ENCODE measurements at regions not wholly inside any gene's neighbourhood (a gene's known extent, or its start where the extent isn't known, plus 50 kb on each side); places are given as distances from the start of the nearest gene placed in this dataset.

GRCh38 chr13:112187527-112188297 is 120.8 kb downstream of the SOX1 start:
- no peaks in the 10 kb centered on the region for H3K4me1 Mint-ChIP-seq
- ATAC-seq (no peak), DNase-seq (no peak)
- H3K36me3 Mint-ChIP-seq (ENCODE audit: low read depth): no peaks in the 10 kb centered on the region
- peaks cover 6% of the 10 kb centered on the region for H3K9me3 Mint-ChIP-seq
- no peak overlapping the region for H3K4me3 Mint-ChIP-seq
- H3K27ac Mint-ChIP-seq: no peak overlapping the region
- H3K27me3 Mint-ChIP-seq: no peaks in the 10 kb centered on the region

- Mint-ChIP-seq H3K4me3 (no peak overlapping the region), H3K36me3 (ENCODE audit: low read depth) (no peaks in the 10 kb centered on the region), H3K4me1 (no peaks in the 10 kb centered on the region), H3K27ac (no peak overlapping the region), H3K9me3 (peaks cover 11% of the 10 kb centered on the region), H3K27me3 (no peaks in the 10 kb centered on the region)
- ATAC-seq: no peak
- DNase-seq: no peak
Observed at GRCh38 chr13:112188298-112188610, 121.3 kb downstream of the SOX1 start.

GRCh38 chr13:112193463-112194166 is 126.7 kb downstream of the SOX1 start:
- no peaks in the 10 kb centered on the region for H3K27me3 Mint-ChIP-seq
- H3K36me3 Mint-ChIP-seq (ENCODE audit: low read depth): no peaks in the 10 kb centered on the region
- peaks cover 7% of the 10 kb centered on the region for H3K9me3 Mint-ChIP-seq
- H3K27ac Mint-ChIP-seq: no peak overlapping the region
- no peaks in the 10 kb centered on the region for H3K4me1 Mint-ChIP-seq
- ATAC-seq: no peak
- no peak overlapping the region for H3K4me3 Mint-ChIP-seq
- no peak for DNase-seq

GRCh38 chr13:112194167-112194530 is 127.2 kb downstream of the SOX1 start:
- Mint-ChIP-seq H3K36me3 (ENCODE audit: low read depth) (no peaks in the 10 kb centered on the region), H3K4me1 (no peaks in the 10 kb centered on the region), H3K27ac (no peak overlapping the region), H3K4me3 (no peak overlapping the region), H3K27me3 (no peaks in the 10 kb centered on the region), H3K9me3 (peaks cover 7% of the 10 kb centered on the region)
- no peak for DNase-seq
- ATAC-seq: no peak

GRCh38 chr13:112194579-112194978 is 127.6 kb downstream of the SOX1 start:
- Mint-ChIP-seq H3K4me3 (no peak overlapping the region), H3K4me1 (no peaks in the 10 kb centered on the region), H3K27me3 (no peaks in the 10 kb centered on the region), H3K36me3 (ENCODE audit: low read depth) (no peaks in the 10 kb centered on the region), H3K9me3 (peaks cover 7% of the 10 kb centered on the region), H3K27ac (no peak overlapping the region)
- DNase-seq (no peak), ATAC-seq (no peak)

GRCh38 chr13:112198396-112199010 is 131.6 kb downstream of the SOX1 start:
- H3K4me3 Mint-ChIP-seq: no peak overlapping the region
- ATAC-seq: no peak
- no peaks in the 10 kb centered on the region for H3K9me3 Mint-ChIP-seq
- H3K36me3 Mint-ChIP-seq (ENCODE audit: low read depth): no peaks in the 10 kb centered on the region
- DNase-seq: no peak
- no peaks in the 10 kb centered on the region for H3K4me1 Mint-ChIP-seq
- H3K27ac Mint-ChIP-seq: no peak overlapping the region
- H3K27me3 Mint-ChIP-seq: peaks cover under 1% of the 10 kb centered on the region

- Mint-ChIP-seq H3K27me3 (peaks cover 14% of the 10 kb centered on the region), H3K27ac (no peak overlapping the region), H3K9me3 (no peaks in the 10 kb centered on the region), H3K4me3 (no peak overlapping the region), H3K4me1 (no peaks in the 10 kb centered on the region), H3K36me3 (ENCODE audit: low read depth) (no peaks in the 10 kb centered on the region)
- no peak for ATAC-seq
- DNase-seq: no peak
Observed at GRCh38 chr13:112200200-112200599, 133.3 kb downstream of the SOX1 start.

- Mint-ChIP-seq H3K36me3 (ENCODE audit: low read depth) (no peaks in the 10 kb centered on the region), H3K27ac (no peak overlapping the region), H3K4me3 (no peak overlapping the region), H3K27me3 (peaks cover 28% of the 10 kb centered on the region), H3K9me3 (no peaks in the 10 kb centered on the region), H3K4me1 (no peaks in the 10 kb centered on the region)
- ATAC-seq (no peak), DNase-seq (no peak)
Observed at GRCh38 chr13:112202266-112202665, 135.3 kb downstream of the SOX1 start.

GRCh38 chr13:112202966-112203365 is 136.0 kb downstream of the SOX1 start:
- Mint-ChIP-seq H3K4me3 (no peak overlapping the region), H3K27ac (no peak overlapping the region), H3K36me3 (ENCODE audit: low read depth) (no peaks in the 10 kb centered on the region), H3K9me3 (no peaks in the 10 kb centered on the region), H3K27me3 (peaks cover 32% of the 10 kb centered on the region), H3K4me1 (no peaks in the 10 kb centered on the region)
- DNase-seq (no peak), ATAC-seq (no peak)

- H3K36me3 Mint-ChIP-seq (ENCODE audit: low read depth): no peaks in the 10 kb centered on the region
- H3K27ac Mint-ChIP-seq: no peak overlapping the region
- ATAC-seq (no peak), DNase-seq (no peak)
- H3K9me3 Mint-ChIP-seq: no peaks in the 10 kb centered on the region
- H3K27me3 Mint-ChIP-seq: peaks cover 38% of the 10 kb centered on the region
- H3K4me3 Mint-ChIP-seq: no peak overlapping the region
- no peaks in the 10 kb centered on the region for H3K4me1 Mint-ChIP-seq
Observed at GRCh38 chr13:112203614-112204013, 136.7 kb downstream of the SOX1 start.

GRCh38 chr13:112204346-112205327 is 137.7 kb downstream of the SOX1 start:
- H3K9me3 Mint-ChIP-seq: no peaks in the 10 kb centered on the region
- peaks cover 38% of the 10 kb centered on the region for H3K27me3 Mint-ChIP-seq
- H3K27ac Mint-ChIP-seq: no peak overlapping the region
- no peaks in the 10 kb centered on the region for H3K4me1 Mint-ChIP-seq
- H3K4me3 Mint-ChIP-seq: no peak overlapping the region
- no peak for ATAC-seq
- H3K36me3 Mint-ChIP-seq (ENCODE audit: low read depth): no peaks in the 10 kb centered on the region
- DNase-seq: no peak

GRCh38 chr13:112205990-112206389 is 139.0 kb downstream of the SOX1 start:
- H3K9me3 Mint-ChIP-seq: no peaks in the 10 kb centered on the region
- H3K4me1 Mint-ChIP-seq: no peaks in the 10 kb centered on the region
- H3K4me3 Mint-ChIP-seq: no peak overlapping the region
- no peak for DNase-seq
- no peak for ATAC-seq
- no peaks in the 10 kb centered on the region for H3K36me3 Mint-ChIP-seq (ENCODE audit: low read depth)
- peaks cover 38% of the 10 kb centered on the region for H3K27me3 Mint-ChIP-seq
- no peak overlapping the region for H3K27ac Mint-ChIP-seq

GRCh38 chr13:112207129-112207528 is 140.2 kb downstream of the SOX1 start:
- Mint-ChIP-seq H3K27ac (no peak overlapping the region), H3K27me3 (peaks cover 38% of the 10 kb centered on the region), H3K4me1 (no peaks in the 10 kb centered on the region), H3K36me3 (ENCODE audit: low read depth) (no peaks in the 10 kb centered on the region), H3K4me3 (no peak overlapping the region), H3K9me3 (no peaks in the 10 kb centered on the region)
- ATAC-seq (no peak), DNase-seq (no peak)

- ATAC-seq (no peak), DNase-seq (no peak)
- Mint-ChIP-seq H3K9me3 (no peaks in the 10 kb centered on the region), H3K36me3 (ENCODE audit: low read depth) (no peaks in the 10 kb centered on the region), H3K4me3 (no peak overlapping the region), H3K27ac (no peak overlapping the region), H3K4me1 (no peaks in the 10 kb centered on the region), H3K27me3 (peaks cover 36% of the 10 kb centered on the region)
Observed at GRCh38 chr13:112208656-112209055, 141.7 kb downstream of the SOX1 start.
